GM13977 (cell line): ENCODE measurements at regions not wholly inside any gene's neighbourhood (a gene's known extent, or its start where the extent isn't known, plus 50 kb on each side); places are given as distances from the start of the nearest gene placed in this dataset.
"Not testable (repeated sequence)": the region's sequence is repeated elsewhere in the genome, so short reads cannot be mapped to it uniquely, and the experiment has no call there.

Source experiments
- DNase-seq: peaks from one replicate; pipeline ENCODE4 v3.0.0; 2012; ENCODE audit warnings: low spot score
- CTCF ChIP-seq: IDR thresholded peaks from 2 replicates; pipeline ENCODE4 v1.5.1; 2012; ENCODE audit warnings: mild to moderate bottlenecking, control low read depth; ENCODE audit not compliant: insufficient read depth; ENCODE audit errors: extremely low read depth, missing control alignments
- in situ Hi-C: fragments of 300-500 bp; cut with MboI; formaldehyde crosslinking; loops from one replicate; pipeline ENCODE4 v1.12.0; 2022; ENCODE audit warnings: low sequenced_read_pairs, low pct_unique_long_range_greater_than_20kb, mixed read lengths, inconsistent platforms; ENCODE audit not compliant: unreplicated experiment

GRCh38 chr10:30688456-30688855, 58.9 kb upstream of the LYZL2 start:
- in situ Hi-C loops: no loop called here
- no peak for DNase-seq
- no peak for TF ChIP-seq CTCF

- in situ Hi-C loops: no loop called here
- DNase-seq: peak; percentile 68
Measured at GRCh38 chr10:30687698-30688213, 58.2 kb upstream of the LYZL2 start.

GRCh38 chr10:30686708-30687107, 57.2 kb upstream of the LYZL2 start:
- TF ChIP-seq CTCF: no peak
- DNase-seq: no peak
- in situ Hi-C loops: no loop called here

More at GRCh38 chr10:30687698-30688213, 58.2 kb upstream of the LYZL2 start:
- TF ChIP-seq CTCF: peak; percentile 87

- no peak for TF ChIP-seq CTCF
- in situ Hi-C loops: no loop called here
- no peak for DNase-seq
Measured at GRCh38 chr10:30683496-30683895, 53.9 kb upstream of the LYZL2 start.

- in situ Hi-C loops, DNase-seq: not testable (repeated sequence)
Measured at GRCh38 chr10:30682377-30683199, 53.0 kb upstream of the LYZL2 start.

- in situ Hi-C loops: no loop called here
- no peak for DNase-seq
- TF ChIP-seq CTCF: no peak
Measured at GRCh38 chr10:30680908-30681307, 51.4 kb upstream of the LYZL2 start.
